Neuronal stem cell (in vitro differentiated cells): ENCODE measurements at regions not wholly inside any gene's neighbourhood (a gene's known extent, or its start where the extent isn't known, plus 50 kb on each side); places are given as distances from the start of the nearest gene placed in this dataset.

Source experiments
- DNase-seq: peaks from one replicate; pipeline ENCODE4 v3.0.0-alpha.2; 2013; ENCODE audit warnings: low spot score
- H2AFZ ChIP-seq: one replicate; pipeline ENCODE4 v1.6.1; 2013; ENCODE audit warnings: mild to moderate bottlenecking, low read length, inconsistent platforms
- H2AK5ac ChIP-seq: 2 replicates; pipeline ENCODE4 v1.6.1; 2013; ENCODE audit warnings: low read depth, mild to moderate bottlenecking, inconsistent platforms, low read length, moderate library complexity, mixed read lengths
- H2BK120ac ChIP-seq: 2 replicates; pipeline ENCODE4 v1.6.1; 2013; ENCODE audit warnings: low read depth, mild to moderate bottlenecking, inconsistent platforms, low read length, moderate library complexity, mixed read lengths
- H2BK12ac ChIP-seq: one replicate; pipeline ENCODE4 v1.6.1; 2013; ENCODE audit warnings: low read length, inconsistent platforms
- H2BK15ac ChIP-seq: 2 replicates; pipeline ENCODE4 v1.6.1; 2013; ENCODE audit warnings: mild to moderate bottlenecking, low read length, inconsistent platforms, mixed read lengths
- H2BK5ac ChIP-seq: one replicate; pipeline ENCODE4 v1.6.1; 2013; ENCODE audit warnings: inconsistent platforms, mild to moderate bottlenecking, low read length, moderate library complexity
- H3K14ac ChIP-seq: one replicate; pipeline ENCODE4 v1.6.1; 2013; ENCODE audit warnings: low read length, inconsistent platforms
- H3K18ac ChIP-seq: 2 replicates; pipeline ENCODE4 v1.6.1; 2013; ENCODE audit warnings: low read length, inconsistent platforms
- H3K23ac ChIP-seq: 2 replicates; pipeline ENCODE4 v1.6.1; 2013; ENCODE audit warnings: low read depth, mild to moderate bottlenecking, mixed read lengths, low read length, inconsistent platforms; ENCODE audit not compliant: poor library complexity
- H3K27ac ChIP-seq: replicated peaks from 3 replicates; pipeline ENCODE4 v1.5.1; 2013; ENCODE audit warnings: low read length, inconsistent platforms
- H3K27me3 ChIP-seq, 3 experiments: 2 replicates each; pipeline ENCODE4 v1.6.1; 2013; ENCODE audit warnings: low read length in 3 of 3, mild to moderate bottlenecking in 2 of 3, inconsistent platforms in 1 of 3, low read depth in 1 of 3, mixed read lengths in 1 of 3, moderate library complexity in 1 of 3; ENCODE audit not compliant: control insufficient read depth in 3 of 3, insufficient read depth in 3 of 3
- H3K36me3 ChIP-seq, 2 donors: replicated peaks in 1 of 2; 2 replicates each; pipeline ENCODE4 v1.6.1; 2013; ENCODE audit warnings: low read length in 2 of 2; ENCODE audit not compliant: control insufficient read depth in 2 of 2, insufficient read depth in 2 of 2
- H3K4ac ChIP-seq: 2 replicates; pipeline ENCODE4 v1.6.1; 2013; ENCODE audit warnings: inconsistent platforms, mild to moderate bottlenecking, low read length, moderate library complexity
- H3K4me1 ChIP-seq, 2 donors: 1 replicate in 1 of 2; 2 replicates in 1 of 2; pipeline ENCODE4 v1.6.1; 2013; ENCODE audit warnings: low read length in 2 of 2, low read depth in 1 of 2; ENCODE audit not compliant: control insufficient read depth in 2 of 2, insufficient read depth in 1 of 2
- H3K4me2 ChIP-seq: one replicate; pipeline ENCODE4 v1.6.1; 2013; ENCODE audit warnings: mild to moderate bottlenecking, low read length, inconsistent platforms; ENCODE audit not compliant: insufficient read depth, poor library complexity, severe bottlenecking
- H3K4me3 ChIP-seq, 2 donors: 2 replicates each; pipeline ENCODE4 v1.5.1; 2013; ENCODE audit warnings: low read length in 2 of 2, mild to moderate bottlenecking in 2 of 2, inconsistent platforms in 1 of 2, moderate library complexity in 1 of 2
- H3K79me1 ChIP-seq: one replicate; pipeline ENCODE4 v1.6.1; 2013; ENCODE audit warnings: low read depth, mild to moderate bottlenecking, inconsistent platforms, low read length, moderate library complexity
- H3K9ac ChIP-seq: one replicate; pipeline ENCODE4 v1.6.1; 2013; ENCODE audit warnings: mild to moderate bottlenecking, low read depth, low read length, inconsistent platforms; ENCODE audit not compliant: poor library complexity
- H3K9me3 ChIP-seq, 2 donors: replicated peaks in 1 of 2; 2 replicates each; pipeline versions ENCODE3 to v1.6.1; 2013; ENCODE audit warnings: low read length in 2 of 2, mild to moderate bottlenecking in 2 of 2, inconsistent platforms in 1 of 2, low read depth in 1 of 2, mixed read lengths in 1 of 2, moderate library complexity in 1 of 2; ENCODE audit not compliant: control insufficient read depth in 2 of 2, insufficient read depth in 1 of 2
- H4K8ac ChIP-seq: one replicate; pipeline ENCODE4 v1.6.1; 2013; ENCODE audit warnings: low read depth, mild to moderate bottlenecking, inconsistent platforms, low read length, moderate library complexity
- H4K91ac ChIP-seq: one replicate; pipeline ENCODE4 v1.6.1; 2013; ENCODE audit warnings: low read length, low read depth, mild to moderate bottlenecking, inconsistent platforms; ENCODE audit not compliant: poor library complexity
- WGBS, 2 donors: extraction: QIAGEN DNeasy Blood & Tissue Kit; methylation state at CpG; one replicate each; pipeline ENCODE4 v1.1.7; 2013; ENCODE audit warnings: missing lambda C conversion rate in 2 of 2, mixed read lengths in 1 of 2; ENCODE audit not compliant: insufficient read length in 2 of 2, insufficient replicate concordance in 1 of 2; ENCODE audit errors: extremely low coverage in 2 of 2; 5-methylcytosine and 5-hydroxymethylcytosine counted together

DNA sequence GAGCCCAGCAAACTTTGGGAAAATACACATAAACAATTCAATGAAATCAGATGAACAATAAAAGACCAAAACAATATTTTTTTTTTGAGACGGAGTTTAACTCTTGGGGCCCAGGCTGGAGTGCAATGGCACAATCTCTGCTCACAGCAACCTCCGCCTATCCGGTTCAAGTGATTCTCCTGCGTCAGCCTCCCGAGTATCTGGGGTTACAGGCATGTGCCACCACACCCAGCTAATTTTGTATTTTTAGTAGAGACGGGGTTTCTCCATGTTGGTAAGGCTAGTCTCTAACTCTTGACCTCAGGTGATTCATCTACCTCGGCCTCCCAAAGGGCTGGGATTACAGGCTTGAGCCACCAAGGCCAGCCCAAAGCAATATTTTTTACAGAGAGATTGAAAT lies 1588.5 kb downstream of the BRINP3 start:
- Histone ChIP-seq H3K27ac (no peak overlapping the region), H2BK120ac (no peak overlapping the region), H3K9me3 (no peaks in the 10 kb centered on the region), H2BK5ac (no peak overlapping the region), H4K8ac (no peak overlapping the region), H3K18ac (no peak overlapping the region), H2AK5ac (no peak overlapping the region), H3K4me2 (no peak overlapping the region), H3K79me1 (no peaks in the 10 kb centered on the region), H3K4me3 (no peak overlapping the region), H4K91ac (no peak overlapping the region), H3K27me3 (no peaks in the 10 kb centered on the region), H3K36me3 (no peaks in the 10 kb centered on the region), H3K23ac (no peak overlapping the region), H2BK15ac (no peak overlapping the region), H3K4ac (no peak overlapping the region), H2BK12ac (no peak overlapping the region), H3K14ac (no peak overlapping the region), H2AFZ (no peak overlapping the region), H3K9ac (no peak overlapping the region), H3K4me1 (no peaks in the 10 kb centered on the region)
- no peak for DNase-seq
- no CpG with 5 or more reads among the region's 7 CpGs for WGBS, 2 donors

GRCh38 chr1:188891958-188892357 lies 1585.7 kb downstream of the BRINP3 start:
- Histone ChIP-seq H3K4me3 (no peak overlapping the region), H3K36me3 (no peaks in the 10 kb centered on the region), H3K9me3 (no peaks in the 10 kb centered on the region), H3K27me3 (no peaks in the 10 kb centered on the region), H3K9ac (no peak overlapping the region), H2BK12ac (no peak overlapping the region), H2AK5ac (no peak overlapping the region), H3K4ac (no peak overlapping the region), H2AFZ (no peak overlapping the region), H3K4me1 (no peaks in the 10 kb centered on the region), H3K27ac (no peak overlapping the region), H3K79me1 (no peaks in the 10 kb centered on the region), H2BK5ac (no peak overlapping the region), H4K8ac (no peak overlapping the region), H3K23ac (no peak overlapping the region), H4K91ac (no peak overlapping the region), H3K14ac (no peak overlapping the region), H3K18ac (no peak overlapping the region), H2BK15ac (no peak overlapping the region), H3K4me2 (no peak overlapping the region), H2BK120ac (no peak overlapping the region)
- DNase-seq = no peak
- WGBS, 2 donors = no CpG with 5 or more reads among the region's 4 CpGs

DNA sequence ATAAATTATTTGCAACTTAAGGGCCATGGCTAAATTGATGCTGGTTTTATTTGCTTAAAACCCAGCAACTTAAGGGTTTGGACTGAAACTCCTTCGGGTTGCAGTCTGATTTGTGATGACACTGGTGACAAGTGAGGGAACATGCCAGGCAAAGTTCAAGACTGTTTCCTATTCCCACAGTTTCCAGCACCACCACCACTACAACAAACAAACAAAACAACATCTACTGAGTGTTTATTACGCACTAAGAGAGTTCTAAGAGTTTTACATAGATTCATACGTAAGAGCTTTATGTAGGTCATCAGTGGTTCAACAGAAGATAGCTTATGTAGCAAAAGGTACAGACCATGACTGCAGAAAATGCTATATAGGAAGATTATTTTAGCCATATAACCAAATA lies 1582.1 kb downstream of the BRINP3 start:
- no peak overlapping the region for H3K27ac ChIP-seq

DNA sequence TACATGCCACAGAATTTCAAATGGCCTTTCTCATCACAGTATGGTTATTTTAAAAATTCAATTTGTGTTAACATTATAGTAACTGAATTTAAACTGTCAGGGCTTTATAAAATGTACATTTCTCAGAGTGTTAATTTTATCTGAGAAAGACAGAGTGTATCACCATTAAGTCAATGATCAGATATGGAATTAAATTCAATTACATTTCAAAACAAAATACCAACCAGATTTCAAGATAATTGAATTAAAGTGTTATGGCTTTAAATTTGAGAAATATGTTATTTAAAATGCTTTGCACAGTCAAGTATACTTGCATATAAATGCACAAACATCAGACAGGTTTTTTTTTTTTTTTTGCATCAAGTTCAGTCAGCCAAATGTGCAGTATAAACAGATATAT lies 1574.4 kb downstream of the BRINP3 start:
- H2AFZ ChIP-seq = no peak overlapping the region
- no peaks in the 10 kb centered on the region for H3K79me1 ChIP-seq
- no peak overlapping the region for H3K18ac ChIP-seq
- no peak overlapping the region for H4K8ac ChIP-seq
- no peak overlapping the region for H2BK120ac ChIP-seq
- no peaks in the 10 kb centered on the region for H3K36me3 ChIP-seq
- H3K4me3 ChIP-seq = no peak overlapping the region
- no peak overlapping the region for H2BK5ac ChIP-seq
- no peak overlapping the region for H2BK15ac ChIP-seq
- no peaks in the 10 kb centered on the region for H3K9me3 ChIP-seq
- H3K27ac ChIP-seq = no peak overlapping the region
- no peaks in the 10 kb centered on the region for H3K4me1 ChIP-seq
- no peak for DNase-seq
- H4K91ac ChIP-seq = no peak overlapping the region
- no peaks in the 10 kb centered on the region for H3K27me3 ChIP-seq
- no peak overlapping the region for H3K4me2 ChIP-seq
- no peak overlapping the region for H3K4ac ChIP-seq
- no peak overlapping the region for H3K9ac ChIP-seq
- H3K23ac ChIP-seq = no peak overlapping the region
- no peak overlapping the region for H3K14ac ChIP-seq
- H2BK12ac ChIP-seq = no peak overlapping the region
- no peak overlapping the region for H2AK5ac ChIP-seq

More for the DNA sequence above, 1582.1 kb downstream of the BRINP3 start:
- no peak overlapping the region for H3K4me2 ChIP-seq
- H2AK5ac ChIP-seq = no peak overlapping the region
- H2AFZ ChIP-seq = no peak overlapping the region
- WGBS, 2 donors = no CpG with 5 or more reads among the region's 3 CpGs
- no peak overlapping the region for H3K4ac ChIP-seq
- no peaks in the 10 kb centered on the region for H3K27me3 ChIP-seq
- H4K91ac ChIP-seq = no peak overlapping the region
- no peaks in the 10 kb centered on the region for H3K36me3 ChIP-seq
- no peaks in the 10 kb centered on the region for H3K79me1 ChIP-seq
- no peak overlapping the region for H2BK5ac ChIP-seq
- H3K18ac ChIP-seq = no peak overlapping the region
- no peak overlapping the region for H2BK12ac ChIP-seq
- no peaks in the 10 kb centered on the region for H3K9me3 ChIP-seq
- DNase-seq = no peak
- no peak overlapping the region for H2BK15ac ChIP-seq
- no peak overlapping the region for H4K8ac ChIP-seq
- H2BK120ac ChIP-seq = no peak overlapping the region
- H3K9ac ChIP-seq = no peak overlapping the region
- H3K4me1 ChIP-seq = no peaks in the 10 kb centered on the region
- no peak overlapping the region for H3K23ac ChIP-seq
- H3K14ac ChIP-seq = no peak overlapping the region
- no peak overlapping the region for H3K4me3 ChIP-seq
